DOHH2 (cell line): ENCODE measurements at regions not wholly inside any gene's neighbourhood (a gene's known extent, or its start where the extent isn't known, plus 50 kb on each side); places are given as distances from the start of the nearest gene placed in this dataset.

ENCODE experiments used
- H3F3A ChIP-seq: fragments of 200-600 bp; sonication (generic), shearing (Covaris generic); 2 replicates; pipeline ENCODE4 v1.6.0; 2016; ENCODE audit warnings: antibody characterized with exemption, mild to moderate bottlenecking; ENCODE audit not compliant: control insufficient read depth, insufficient read depth
- H3K27ac ChIP-seq: fragments of 200-600 bp; sonication (generic); 2 replicates; pipeline ENCODE4 v1.5.1; 2014; ENCODE audit warnings: low read depth, mild to moderate bottlenecking, low read length, moderate library complexity
- H3K27me3 ChIP-seq: fragments of 200-600 bp; sonication (generic); 2 replicates; pipeline ENCODE4 v1.6.1; 2014; ENCODE audit warnings: mild to moderate bottlenecking, low read length, mixed read lengths; ENCODE audit not compliant: control insufficient read depth
- H3K36me3 ChIP-seq: fragments of 200-600 bp; sonication (generic); 2 replicates; pipeline ENCODE4 v1.6.1; 2014; ENCODE audit warnings: mild to moderate bottlenecking, low read length, moderate library complexity, mixed read lengths; ENCODE audit not compliant: control insufficient read depth
- H3K4me1 ChIP-seq: fragments of 200-600 bp; sonication (generic); 2 replicates; pipeline ENCODE4 v1.6.1; 2014; ENCODE audit warnings: mild to moderate bottlenecking, low read length, mixed read lengths; ENCODE audit not compliant: control insufficient read depth
- H3K4me2 ChIP-seq: fragments of 200-600 bp; sonication (generic); 2 replicates; pipeline ENCODE4 v1.6.0; 2014; ENCODE audit warnings: mild to moderate bottlenecking, low read length, moderate library complexity
- H3K4me3 ChIP-seq: fragments of 200-600 bp; sonication (generic); 2 replicates; pipeline ENCODE4 v1.5.1; 2014; ENCODE audit warnings: mild to moderate bottlenecking, low read length, mixed read lengths
- H3K79me2 ChIP-seq: fragments of 200-600 bp; sonication (generic); 2 replicates; pipeline ENCODE4 v1.6.1; 2014; ENCODE audit warnings: mild to moderate bottlenecking, low read length, mixed read lengths; ENCODE audit not compliant: control insufficient read depth
- H3K9me2 ChIP-seq: fragments of 200-600 bp; sonication (generic); replicated peaks from 2 replicates; pipeline ENCODE4 v1.6.1; 2014; ENCODE audit warnings: mild to moderate bottlenecking, low read length, mixed read lengths; ENCODE audit not compliant: control insufficient read depth
- H3K9me3 ChIP-seq: fragments of 200-600 bp; sonication (generic); 2 replicates; pipeline ENCODE4 v1.6.1; 2014; ENCODE audit warnings: antibody characterized with exemption, low read length, mixed read lengths; ENCODE audit not compliant: control insufficient read depth, insufficient read depth
- H4K20me1 ChIP-seq: fragments of 200-600 bp; sonication (generic); 2 replicates; pipeline ENCODE4 v1.6.0; 2014; ENCODE audit warnings: low read depth, mild to moderate bottlenecking, antibody characterized with exemption, low read length, moderate library complexity; ENCODE audit not compliant: control insufficient read depth, insufficient read depth
- EZH2phosphoT487 ChIP-seq: fragments of 200-600 bp; sonication (generic); IDR thresholded peaks from 2 replicates; pipeline ENCODE4 v1.6.1; 2017; ENCODE audit warnings: borderline replicate concordance, mild to moderate bottlenecking, antibody characterized with exemption, low read length, moderate library complexity, mixed read lengths
- TF ChIP-seq, protein P1 (sequence below): fragments of 200-600 bp; sonication (generic); IDR thresholded peaks from one replicate; pipeline ENCODE4 v1.5.1; 2014; ENCODE audit warnings: antibody characterized with exemption, mild to moderate bottlenecking, low read depth, low read length; ENCODE audit not compliant: poor library complexity, severe bottlenecking

DNA sequence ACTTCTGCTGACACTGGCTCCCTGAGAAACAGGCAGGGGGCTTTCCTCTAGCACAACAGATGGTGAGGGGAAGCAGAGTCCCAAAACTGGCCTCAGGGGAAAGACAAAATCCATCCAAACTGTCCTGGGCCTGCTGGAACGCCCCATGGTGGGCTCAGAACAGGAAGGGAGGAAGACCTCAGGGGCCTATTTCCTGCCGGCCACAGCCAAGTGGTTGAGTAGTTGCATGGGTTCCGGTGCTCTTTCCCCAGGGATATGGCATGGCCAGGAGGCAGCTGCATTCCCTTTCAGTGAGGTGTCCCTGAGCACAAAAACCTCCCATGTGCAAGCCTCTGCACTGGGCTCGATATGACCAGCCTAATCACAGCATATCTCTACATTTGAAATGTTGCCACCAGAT, 303.0 kb upstream of the IRX5 start:
- H3K9me3 ChIP-seq: no peaks in the 10 kb centered on the region
- no peaks in the 10 kb centered on the region for H3K4me1 ChIP-seq
- H3K4me2 ChIP-seq: no peak overlapping the region
- H3K79me2 ChIP-seq: no peaks in the 10 kb centered on the region
- no peaks in the 10 kb centered on the region for H3K27me3 ChIP-seq
- TF ChIP-seq EZH2phosphoT487: no peak
- TF ChIP-seq, protein P1, sequence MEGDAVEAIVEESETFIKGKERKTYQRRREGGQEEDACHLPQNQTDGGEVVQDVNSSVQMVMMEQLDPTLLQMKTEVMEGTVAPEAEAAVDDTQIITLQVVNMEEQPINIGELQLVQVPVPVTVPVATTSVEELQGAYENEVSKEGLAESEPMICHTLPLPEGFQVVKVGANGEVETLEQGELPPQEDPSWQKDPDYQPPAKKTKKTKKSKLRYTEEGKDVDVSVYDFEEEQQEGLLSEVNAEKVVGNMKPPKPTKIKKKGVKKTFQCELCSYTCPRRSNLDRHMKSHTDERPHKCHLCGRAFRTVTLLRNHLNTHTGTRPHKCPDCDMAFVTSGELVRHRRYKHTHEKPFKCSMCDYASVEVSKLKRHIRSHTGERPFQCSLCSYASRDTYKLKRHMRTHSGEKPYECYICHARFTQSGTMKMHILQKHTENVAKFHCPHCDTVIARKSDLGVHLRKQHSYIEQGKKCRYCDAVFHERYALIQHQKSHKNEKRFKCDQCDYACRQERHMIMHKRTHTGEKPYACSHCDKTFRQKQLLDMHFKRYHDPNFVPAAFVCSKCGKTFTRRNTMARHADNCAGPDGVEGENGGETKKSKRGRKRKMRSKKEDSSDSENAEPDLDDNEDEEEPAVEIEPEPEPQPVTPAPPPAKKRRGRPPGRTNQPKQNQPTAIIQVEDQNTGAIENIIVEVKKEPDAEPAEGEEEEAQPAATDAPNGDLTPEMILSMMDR: no peak
- H3K9me2 ChIP-seq: no peaks in the 10 kb centered on the region
- no peak overlapping the region for H3K27ac ChIP-seq
- no peaks in the 10 kb centered on the region for H4K20me1 ChIP-seq
- no peak overlapping the region for H3K4me3 ChIP-seq
- no peaks in the 10 kb centered on the region for H3F3A ChIP-seq
- H3K36me3 ChIP-seq: no peaks in the 10 kb centered on the region

DNA sequence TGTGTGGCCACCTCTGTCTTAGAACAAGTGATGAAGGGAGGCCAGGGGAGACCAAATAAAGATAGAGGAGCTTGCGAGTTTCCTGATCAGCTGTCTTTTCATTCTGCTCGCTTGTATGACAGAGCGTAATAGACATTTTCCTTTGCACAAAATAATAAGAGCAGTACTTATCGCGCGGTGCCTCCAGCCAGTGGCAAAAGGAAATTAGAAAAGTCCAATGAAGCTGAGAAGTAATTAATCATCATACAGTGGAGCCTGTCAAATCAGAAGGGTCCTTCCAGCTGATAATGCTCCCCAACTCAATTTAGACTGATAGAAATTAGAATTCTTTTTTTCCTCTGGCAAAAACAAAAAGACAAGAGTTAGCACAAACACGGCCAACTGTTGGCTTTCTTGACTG, 307.0 kb upstream of the IRX5 start:
- Histone ChIP-seq H3K79me2 (no peaks in the 10 kb centered on the region), H3K4me1 (no peaks in the 10 kb centered on the region), H3K4me2 (no peak overlapping the region), H4K20me1 (no peaks in the 10 kb centered on the region), H3K9me3 (no peaks in the 10 kb centered on the region), H3K36me3 (no peaks in the 10 kb centered on the region), H3F3A (no peaks in the 10 kb centered on the region), H3K27ac (no peak overlapping the region), H3K27me3 (no peaks in the 10 kb centered on the region), H3K4me3 (no peak overlapping the region), H3K9me2 (no peaks in the 10 kb centered on the region)
- TF ChIP-seq, protein P1: no peak
- TF ChIP-seq EZH2phosphoT487: no peak

DNA sequence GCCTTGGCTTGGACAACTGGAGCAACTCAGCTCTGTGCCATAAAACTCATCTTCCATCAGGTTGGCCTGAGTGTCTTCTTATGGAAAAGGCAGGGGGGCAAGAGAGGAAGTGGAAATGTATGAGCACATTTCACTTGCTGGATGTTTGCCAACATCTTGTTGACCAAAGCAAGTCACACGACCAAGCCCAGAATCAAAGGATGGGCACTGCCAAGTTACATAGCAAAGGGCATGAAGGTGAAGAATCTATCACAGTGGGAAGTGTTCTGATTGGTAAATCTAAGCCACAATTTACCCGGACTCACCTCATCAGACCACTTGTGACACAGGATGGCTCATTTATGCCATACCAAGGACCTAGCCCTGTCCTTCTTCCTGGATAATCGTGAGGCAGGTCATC, 310.5 kb upstream of the IRX5 start:
- Histone ChIP-seq H3K4me1 (no peaks in the 10 kb centered on the region), H3K27me3 (no peaks in the 10 kb centered on the region), H3K79me2 (no peaks in the 10 kb centered on the region), H3K36me3 (no peaks in the 10 kb centered on the region), H4K20me1 (no peaks in the 10 kb centered on the region), H3K9me3 (no peaks in the 10 kb centered on the region), H3K4me2 (no peak overlapping the region), H3K4me3 (no peak overlapping the region), H3F3A (no peaks in the 10 kb centered on the region), H3K27ac (no peak overlapping the region), H3K9me2 (no peaks in the 10 kb centered on the region)
- TF ChIP-seq, protein P1: no peak

DNA sequence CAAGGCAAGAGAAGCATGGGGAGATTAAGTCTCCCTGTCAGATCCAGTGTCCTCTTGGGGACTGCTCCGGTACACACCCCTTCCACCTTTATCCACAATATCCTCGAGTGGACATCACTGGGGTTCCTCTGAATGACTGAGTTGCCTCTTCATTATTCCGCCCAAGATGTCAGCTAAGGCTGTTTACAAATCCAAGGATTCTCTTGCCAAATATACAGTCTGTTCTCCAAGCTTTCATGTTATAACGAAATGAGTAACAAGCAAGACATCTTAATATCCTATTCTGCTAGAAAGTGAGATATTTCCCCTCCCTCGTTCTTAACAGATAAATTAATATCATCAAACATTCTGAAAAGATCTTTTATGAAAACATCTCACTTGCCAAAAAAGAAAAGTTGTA, 314.1 kb upstream of the IRX5 start:
- TF ChIP-seq EZH2phosphoT487: no peak
- TF ChIP-seq, protein P1: no peak
- Histone ChIP-seq H3K9me3 (no peaks in the 10 kb centered on the region), H3K79me2 (no peaks in the 10 kb centered on the region), H4K20me1 (no peaks in the 10 kb centered on the region), H3K9me2 (no peaks in the 10 kb centered on the region), H3F3A (no peaks in the 10 kb centered on the region), H3K4me1 (no peaks in the 10 kb centered on the region), H3K36me3 (no peaks in the 10 kb centered on the region), H3K27ac (no peak overlapping the region), H3K27me3 (no peaks in the 10 kb centered on the region), H3K4me3 (no peak overlapping the region), H3K4me2 (no peak overlapping the region)
